GM23248 (cell line): ENCODE measurements at regions not wholly inside any gene's neighbourhood (a gene's known extent, or its start where the extent isn't known, plus 50 kb on each side); places are given as distances from the start of the nearest gene placed in this dataset.

Experiments used
- DNase-seq: peaks from one replicate; pipeline ENCODE4 v3.0.0-alpha.2; 2015
- H2AFZ ChIP-seq: fragments of 200-600 bp; sonication (generic); 2 replicates; pipeline ENCODE4 v1.6.1; 2016; ENCODE audit warnings: antibody characterized with exemption
- H3F3A ChIP-seq: fragments of 200-600 bp; sonication (generic); 2 replicates; pipeline ENCODE4 v1.6.1; 2016; ENCODE audit warnings: mild to moderate bottlenecking, antibody characterized with exemption, mixed run types; ENCODE audit not compliant: insufficient read depth
- H3K27ac ChIP-seq: fragments of 200-600 bp; sonication (generic); 2 replicates; pipeline ENCODE4 v1.5.1; 2016; ENCODE audit warnings: mild to moderate bottlenecking
- H3K27me3 ChIP-seq: fragments of 200-600 bp; sonication (generic); replicated peaks from 2 replicates; pipeline ENCODE4 v1.6.1; 2016; ENCODE audit warnings: mild to moderate bottlenecking; ENCODE audit not compliant: insufficient read depth
- H3K36me3 ChIP-seq: fragments of 200-600 bp; sonication (generic); 2 replicates; pipeline ENCODE4 v1.6.1; 2016; ENCODE audit warnings: low read depth, mild to moderate bottlenecking
- H3K4me1 ChIP-seq: fragments of 200-600 bp; sonication (generic); 2 replicates; pipeline ENCODE4 v1.6.1; 2016; ENCODE audit warnings: mild to moderate bottlenecking; ENCODE audit not compliant: insufficient read depth
- H3K4me2 ChIP-seq: fragments of 200-600 bp; sonication (generic); one replicate; pipeline ENCODE4 v1.6.1; 2016; ENCODE audit warnings: mild to moderate bottlenecking; ENCODE audit not compliant: unreplicated experiment
- H3K4me3 ChIP-seq: fragments of 200-600 bp; sonication (generic); 2 replicates; pipeline ENCODE4 v1.5.1; 2016; ENCODE audit warnings: mild to moderate bottlenecking
- H3K79me2 ChIP-seq: fragments of 200-600 bp; sonication (generic); 2 replicates; pipeline ENCODE4 v1.6.1; 2016; ENCODE audit warnings: mild to moderate bottlenecking; ENCODE audit not compliant: insufficient read depth
- H3K9ac ChIP-seq: fragments of 200-600 bp; sonication (generic); 2 replicates; pipeline ENCODE4 v1.6.1; 2016; ENCODE audit warnings: mild to moderate bottlenecking
- H3K9me2 ChIP-seq: fragments of 200-600 bp; sonication (generic); 2 replicates; pipeline ENCODE4 v1.6.1; 2016; ENCODE audit warnings: mixed run types, mild to moderate bottlenecking, moderate library complexity; ENCODE audit not compliant: insufficient read depth
- H3K9me3 ChIP-seq: fragments of 200-600 bp; sonication (generic); one replicate; pipeline ENCODE4 v1.6.1; 2017; ENCODE audit warnings: low read depth
- H4K20me1 ChIP-seq: fragments of 200-600 bp; sonication (generic); 2 replicates; pipeline ENCODE4 v1.6.0; 2016; ENCODE audit not compliant: insufficient read depth
- EZH2 ChIP-seq: fragments of 200-600 bp; sonication (generic); IDR thresholded peaks from 2 replicates; pipeline ENCODE4 v1.6.1; 2018; ENCODE audit warnings: antibody characterized with exemption, mild to moderate bottlenecking; ENCODE audit not compliant: insufficient read depth, poor library complexity, severe bottlenecking
- EZH2phosphoT487 ChIP-seq: fragments of 200-600 bp; sonication (generic); IDR thresholded peaks from 2 replicates; pipeline ENCODE4 v1.6.1; 2018; ENCODE audit warnings: antibody characterized with exemption, moderate library complexity, mild to moderate bottlenecking, low read depth; ENCODE audit not compliant: insufficient read depth
- WGBS, 2 experiments: methylation state at CpG; one replicate each; pipeline ENCODE4 v1.1.6; 2015 to 2017; ENCODE audit warnings: low lambda C conversion rate in 2 of 2, low coverage in 1 of 2; ENCODE audit errors: missing lambda C conversion rate in 2 of 2; 5-methylcytosine and 5-hydroxymethylcytosine counted together
- in situ Hi-C: fragments of 300-500 bp; cut with MboI; formaldehyde crosslinking; loops from 2 replicates; pipeline ENCODE4 v1.15.0; 2020

DNA sequence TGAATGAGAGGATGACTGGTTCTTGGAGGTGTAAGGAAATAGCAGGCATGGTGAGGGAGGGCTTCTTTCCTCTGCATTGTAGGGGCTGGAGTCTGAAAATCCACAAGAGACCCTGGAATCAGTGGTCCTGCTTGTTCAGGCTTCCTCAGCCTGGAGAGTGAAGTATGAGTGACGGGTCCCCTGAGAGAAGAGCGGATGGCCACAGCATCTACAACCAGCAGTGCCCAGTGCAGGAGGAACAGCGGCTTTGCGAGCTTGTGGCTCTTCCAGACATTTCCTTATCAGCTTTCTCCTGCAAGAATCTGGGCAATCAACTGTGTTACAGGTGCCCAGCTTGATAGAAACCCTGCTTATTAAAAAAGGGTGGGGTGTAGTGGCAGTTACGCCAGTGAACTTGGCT, 97.0 kb upstream of the HES1 start:
- Histone ChIP-seq H3K79me2 (no peaks in the 10 kb centered on the region), H3K4me1 (peaks cover 17% of the 10 kb centered on the region), H2AFZ (no peak overlapping the region), H3K27me3 (no peaks in the 10 kb centered on the region; the same call in none of the 2 replicates), H3K9ac (no peak overlapping the region), H3K27ac (no peak overlapping the region), H3K4me3 (no peak overlapping the region), H3K9me3 (no peaks in the 10 kb centered on the region), H3K36me3 (no peaks in the 10 kb centered on the region), H3K9me2 (no peaks in the 10 kb centered on the region), H3F3A (peaks cover 15% of the 10 kb centered on the region; the same call in 1 of the 2 replicates), H4K20me1 (no peaks in the 10 kb centered on the region), H3K4me2 (no peak overlapping the region)
- no peak for TF ChIP-seq EZH2phosphoT487
- no peak for TF ChIP-seq EZH2
- no peak for DNase-seq
- in situ Hi-C loops: no loop called here
- whole genome bisulfite sequencing, 2 experiments: 96 to 97% methylated on average over 5 of the region's 5 CpGs

DNA sequence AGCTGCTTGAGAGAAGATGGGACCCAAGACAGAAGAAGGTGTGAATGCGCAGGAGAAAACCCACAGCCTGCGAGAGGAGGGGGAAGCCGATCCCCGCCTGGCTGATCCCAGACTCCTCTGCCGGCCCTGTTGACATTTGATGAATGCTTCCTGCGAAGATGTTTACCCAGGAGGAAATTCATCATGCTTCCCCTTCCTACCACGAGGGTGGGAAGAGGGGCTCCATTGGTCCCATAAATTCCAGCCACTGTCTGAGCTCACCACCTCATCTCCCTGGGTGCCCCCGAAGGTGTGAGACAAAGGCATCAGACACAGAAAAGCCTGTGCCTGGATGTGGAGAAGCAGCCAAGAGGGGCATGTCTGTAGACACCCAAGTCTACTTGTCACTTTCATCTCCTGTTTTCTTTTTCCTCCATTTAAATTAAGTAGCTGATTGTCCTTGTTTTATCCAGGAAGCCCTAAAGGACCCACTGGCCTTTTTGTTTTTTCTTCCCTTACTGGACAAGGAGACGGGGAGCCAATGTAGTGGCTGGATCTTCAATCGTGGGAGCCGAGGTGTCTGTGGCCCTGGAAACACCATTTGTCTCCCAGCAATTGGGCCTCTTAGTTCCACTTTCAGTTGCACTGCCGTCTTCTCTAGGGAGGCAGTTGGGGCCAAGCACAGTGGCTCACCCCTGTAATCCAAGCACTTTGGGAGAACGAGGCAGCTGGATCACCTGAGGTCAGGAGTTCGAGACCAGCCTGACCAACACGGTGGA, 95.3 kb upstream of the HES1 start:
- H2AFZ ChIP-seq: no peak overlapping the region
- H3K79me2 ChIP-seq: no peaks in the 10 kb centered on the region
- no peak for DNase-seq
- H3F3A ChIP-seq: peaks cover 15% of the 10 kb centered on the region; the same call in 1 of the 2 replicates
- in situ Hi-C loops: no loop called here
- no peaks in the 10 kb centered on the region; the same call in 1 of the 2 replicates for H3K27me3 ChIP-seq
- no peak overlapping the region for H3K9ac ChIP-seq
- no peaks in the 10 kb centered on the region for H3K9me2 ChIP-seq
- peaks cover 18% of the 10 kb centered on the region for H3K4me1 ChIP-seq
- no peak overlapping the region for H3K4me3 ChIP-seq
- TF ChIP-seq EZH2 (no peak), EZH2phosphoT487 (no peak)
- no peaks in the 10 kb centered on the region for H3K9me3 ChIP-seq
- WGBS, 2 experiments: 83 to 86% methylated on average over 15 of the region's 15 CpGs
- no peak overlapping the region for H3K4me2 ChIP-seq
- no peaks in the 10 kb centered on the region for H4K20me1 ChIP-seq
- H3K36me3 ChIP-seq: no peaks in the 10 kb centered on the region
- no peak overlapping the region for H3K27ac ChIP-seq

- in situ Hi-C loops: no loop called here
- H3K9me2 ChIP-seq: no peaks in the 10 kb centered on the region
- peak overlapping the region; percentile 58 for H3K27ac ChIP-seq
- WGBS, 2 experiments: 27 to 32% methylated on average over 5 of the region's 5 CpGs
- peaks cover 15% of the 10 kb centered on the region; the same call in 1 of the 2 replicates for H3F3A ChIP-seq
- H3K4me3 ChIP-seq: peak overlapping the region; percentile 18; the same call in 1 of the 2 replicates
- no peaks in the 10 kb centered on the region for H3K27me3 ChIP-seq
- H3K4me1 ChIP-seq: peaks cover 18% of the 10 kb centered on the region
- no peaks in the 10 kb centered on the region for H3K79me2 ChIP-seq
- H3K36me3 ChIP-seq: no peaks in the 10 kb centered on the region
- TF ChIP-seq EZH2: no peak
- TF ChIP-seq EZH2phosphoT487: no peak
- H3K9me3 ChIP-seq: no peaks in the 10 kb centered on the region
- peak overlapping the region; percentile 65 for H3K4me2 ChIP-seq
- H2AFZ ChIP-seq: no peak overlapping the region
- H4K20me1 ChIP-seq: no peaks in the 10 kb centered on the region
- peak overlapping the region; percentile 22; the same call in 1 of the 2 replicates for H3K9ac ChIP-seq
- peak; percentile 84 for DNase-seq
These were observed 93.0 kb upstream of the HES1 start for GRCh38 chr3:194042927-194043326.

- in situ Hi-C loops: no loop called here
- TF ChIP-seq EZH2 (no peak), EZH2phosphoT487 (no peak)
- peak overlapping the region; percentile 65 for H3K4me2 ChIP-seq
- no peaks in the 10 kb centered on the region for H3K36me3 ChIP-seq
- no peaks in the 10 kb centered on the region for H3K9me2 ChIP-seq
- H3K27me3 ChIP-seq: no peaks in the 10 kb centered on the region
- peaks cover 15% of the 10 kb centered on the region; the same call in 1 of the 2 replicates for H3F3A ChIP-seq
- peak overlapping the region; percentile 58 for H3K27ac ChIP-seq
- DNase-seq: peak; percentile 80
- no peak overlapping the region for H2AFZ ChIP-seq
- no peaks in the 10 kb centered on the region for H3K9me3 ChIP-seq
- no peaks in the 10 kb centered on the region for H4K20me1 ChIP-seq
- peak overlapping the region; percentile 22; the same call in 1 of the 2 replicates for H3K9ac ChIP-seq
- H3K4me3 ChIP-seq: peak overlapping the region; percentile 18; the same call in 1 of the 2 replicates
- H3K79me2 ChIP-seq: no peaks in the 10 kb centered on the region
- 85 to 89% methylated on average over 3 of the region's 3 CpGs for WGBS, 2 experiments
- peaks cover 18% of the 10 kb centered on the region for H3K4me1 ChIP-seq
These were observed 92.4 kb upstream of the HES1 start for GRCh38 chr3:194043516-194043915.
